GM18507 (cell line): ENCODE measurements at regions not wholly inside any gene's neighbourhood (a gene's known extent, or its start where the extent isn't known, plus 50 kb on each side); places are given as distances from the start of the nearest gene placed in this dataset.

ENCODE experiments used
- DNase-seq: peaks from one replicate; pipeline ENCODE4 v3.0.0; 2011; ENCODE audit warnings: low read depth; ENCODE audit not compliant: insufficient read length; ENCODE audit errors: extremely low spot score
- FAIRE-seq: peaks from 2 replicates; lab custom pipeline; 2011; peaks lifted over from hg19 to GRCh38; lab: Jason Lieb, UNC

- DNase-seq, result no peak
- no peak for FAIRE-seq
Measured at GRCh38 chr11:116233561-116233960, 539.2 kb downstream of the BUD13 start.

- no peak for DNase-seq
- FAIRE-seq, result no peak
Measured at GRCh38 chr11:116232364-116232828, 540.4 kb downstream of the BUD13 start.

- DNase-seq (no peak), FAIRE-seq (no peak)
Measured at GRCh38 chr11:116231543-116231942, 541.2 kb downstream of the BUD13 start.

GRCh38 chr11:116230438-116230837 is 542.3 kb downstream of the BUD13 start:
- DNase-seq (no peak), FAIRE-seq (no peak)

- DNase-seq (no peak), FAIRE-seq (no peak)
Measured at GRCh38 chr11:116229236-116229970, 543.4 kb downstream of the BUD13 start.

- FAIRE-seq, result no peak
- no peak for DNase-seq
Measured at GRCh38 chr11:116226731-116227130, 546.1 kb downstream of the BUD13 start.

- FAIRE-seq (no peak), DNase-seq (no peak)
Measured at GRCh38 chr11:116225784-116226585, 546.8 kb downstream of the BUD13 start.

GRCh38 chr11:116225236-116225635 is 547.6 kb downstream of the BUD13 start:
- no peak for FAIRE-seq

GRCh38 chr11:116224889-116225200 is 547.9 kb downstream of the BUD13 start:
- DNase-seq (no peak), FAIRE-seq (no peak)

More at GRCh38 chr11:116225236-116225635, 547.6 kb downstream of the BUD13 start:
- DNase-seq, result no peak

- peak; percentile 48 for FAIRE-seq
- peak; percentile 9 for DNase-seq
Measured at GRCh38 chr11:116224154-116224888, 548.5 kb downstream of the BUD13 start.

GRCh38 chr11:116221351-116221750 is 551.4 kb downstream of the BUD13 start:
- no peak for FAIRE-seq

GRCh38 chr11:116219171-116219635 is 553.6 kb downstream of the BUD13 start:
- no peak for FAIRE-seq
- DNase-seq, result no peak

More at GRCh38 chr11:116221351-116221750, 551.4 kb downstream of the BUD13 start:
- no peak for DNase-seq

- no peak for FAIRE-seq
- DNase-seq, result no peak
Measured at GRCh38 chr11:116217441-116217840, 555.3 kb downstream of the BUD13 start.

- DNase-seq, result no peak
- FAIRE-seq, result no peak
Measured at GRCh38 chr11:116217006-116217405, 555.8 kb downstream of the BUD13 start.

GRCh38 chr11:116215471-116216113 is 557.2 kb downstream of the BUD13 start:
- DNase-seq, result no peak
- no peak for FAIRE-seq

GRCh38 chr11:116211147-116211546 is 561.6 kb downstream of the BUD13 start:
- no peak for DNase-seq
- no peak for FAIRE-seq

- DNase-seq, result no peak
Measured at GRCh38 chr11:116210663-116211062, 562.1 kb downstream of the BUD13 start.

GRCh38 chr11:116209255-116209654 is 563.5 kb downstream of the BUD13 start:
- FAIRE-seq, result no peak
- no peak for DNase-seq

More at GRCh38 chr11:116210663-116211062, 562.1 kb downstream of the BUD13 start:
- FAIRE-seq, result no peak

- DNase-seq, result no peak
- no peak for FAIRE-seq
Measured at GRCh38 chr11:116207421-116208141, 565.2 kb downstream of the BUD13 start.
